A549 (cell line): ENCODE measurements at regions not wholly inside any gene's neighbourhood (a gene's known extent, or its start where the extent isn't known, plus 50 kb on each side); places are given as distances from the start of the nearest gene placed in this dataset.

Source experiments
- ATAC-seq, 2 experiments: fragments of 200-7000 bp in 1 of 2; fragments of >200 bp in 1 of 2; cut with Nextera tagmentation in 1 of 2; cut with Tn5 transposase in 1 of 2; 3 replicates each; pipeline versions ENCODE4 v1.8.0 to v1.9.1; 2018 to 2020; ENCODE audit warnings: mild to moderate bottlenecking in 1 of 2, moderate library complexity in 1 of 2
- CTCF ChIA-PET: fragments of 300-600 bp; sonication (Branson Sonifier 250); formaldehyde crosslinking; extraction: SDS; loops from one replicate; lab custom pipeline; 2021; ENCODE audit warnings: antibody characterized with exemption, inconsistent platforms; lab: Yijun Ruan, JAX
- POLR2A ChIA-PET: fragments of 350-600 bp; formaldehyde crosslinking; extraction: SDS; loops from one replicate; lab custom pipeline; 2021; ENCODE audit warnings: antibody characterized with exemption, inconsistent platforms; lab: Yijun Ruan, JAX
- DNase-seq, 2 experiments: peaks; one replicate each; pipeline versions ENCODE4 v3.0.0 to v3.0.0-alpha.2; 2011 to 2016; ENCODE audit warnings: low read depth in 1 of 2, low spot score in 1 of 2
- FAIRE-seq: peaks from 2 replicates; lab custom pipeline; 2011; peaks lifted over from hg19 to GRCh38; lab: Jason Lieb, UNC
- H3K27ac ChIP-seq, 2 experiments: fragments of >200 bp; sonication (Bioruptor Twin); formaldehyde crosslinking; 3 replicates each; pipeline ENCODE4 v1.5.1; 2016 to 2017
- H3K4me1 ChIP-seq: fragments of >200 bp; sonication (Bioruptor Twin); formaldehyde crosslinking; 3 replicates; pipeline ENCODE4 v1.6.1; 2016
- H3K4me2 ChIP-seq: fragments of >200 bp; sonication (Bioruptor Twin); formaldehyde crosslinking; 3 replicates; pipeline ENCODE4 v1.6.1; 2016
- H3K4me3 ChIP-seq: fragments of >200 bp; sonication (Bioruptor Twin); formaldehyde crosslinking; 3 replicates; pipeline ENCODE4 v1.5.1; 2016
- H3K9me3 ChIP-seq: fragments of >200 bp; sonication (Bioruptor Twin); formaldehyde crosslinking; 3 replicates; pipeline ENCODE4 v1.6.1; 2016
- ATOH8 ChIP-seq: fragments of 250-450 bp; sonication (Bioruptor Pico); IDR thresholded peaks from 2 replicates; pipeline ENCODE4 v1.5.0; 2020; ENCODE audit warnings: low read depth, mild to moderate bottlenecking, moderate library complexity
- CBX8 ChIP-seq: fragments of 200-600 bp; sonication (generic); IDR thresholded peaks from 2 replicates; pipeline ENCODE4 v1.6.1; 2016
- CHD4 ChIP-seq: fragments of 200-600 bp; sonication (generic); IDR thresholded peaks from 2 replicates; pipeline ENCODE4 v1.6.1; 2016; ENCODE audit warnings: antibody characterized with exemption, mild to moderate bottlenecking, borderline replicate concordance
- EHF ChIP-seq: fragments of 250-450 bp; sonication (Bioruptor Pico); IDR thresholded peaks from 2 replicates; pipeline ENCODE4 v1.5.0; 2020; ENCODE audit warnings: mild to moderate bottlenecking
- EHMT2 ChIP-seq: fragments of 200-600 bp; sonication (generic); IDR thresholded peaks from 2 replicates; pipeline ENCODE4 v1.6.1; 2016; ENCODE audit warnings: antibody characterized with exemption, low read depth, mild to moderate bottlenecking, moderate library complexity
- FOSB ChIP-seq: fragments of 250-450 bp; sonication (Bioruptor Pico); IDR thresholded peaks from 2 replicates; pipeline ENCODE4 v1.5.0; 2020; ENCODE audit warnings: mild to moderate bottlenecking, moderate library complexity
- GATA3 ChIP-seq: IDR thresholded peaks from 2 replicates; pipeline ENCODE4 v1.6.1; 2012; ENCODE audit warnings: borderline replicate concordance
- HDAC2 ChIP-seq: fragments of 200-600 bp; sonication (generic); IDR thresholded peaks from 2 replicates; pipeline ENCODE4 v1.6.1; 2016
- HMGXB4 ChIP-seq: fragments of 250-450 bp; sonication (Bioruptor Pico); IDR thresholded peaks from 2 replicates; pipeline ENCODE4 v1.5.0; 2021; ENCODE audit warnings: mild to moderate bottlenecking, moderate library complexity, borderline replicate concordance
- HOXB13 ChIP-seq: fragments of 250-450 bp; sonication (Bioruptor Pico); IDR thresholded peaks from 2 replicates; pipeline ENCODE4 v1.5.0; 2020; ENCODE audit warnings: low read depth, mild to moderate bottlenecking, moderate library complexity
- KDM1A ChIP-seq: fragments of 200-600 bp; sonication (generic); IDR thresholded peaks from 2 replicates; pipeline ENCODE4 v1.6.1; 2016; ENCODE audit warnings: low read depth, mild to moderate bottlenecking
- KDM5A ChIP-seq: fragments of 200-600 bp; sonication (generic); IDR thresholded peaks from 2 replicates; pipeline ENCODE4 v1.6.1; 2016; ENCODE audit warnings: antibody characterized with exemption, mild to moderate bottlenecking
- MAZ ChIP-seq: fragments of 150-350 bp; IDR thresholded peaks from 2 replicates; pipeline ENCODE4 v1.6.1; 2014; ENCODE audit warnings: antibody characterized with exemption, low read depth, low read length, borderline replicate concordance
- MYC ChIP-seq: IDR thresholded peaks from 2 replicates; pipeline ENCODE4 v1.6.1; 2012; ENCODE audit warnings: mild to moderate bottlenecking, inconsistent platforms, low read length, improper control_type of control experiment, borderline replicate concordance
- PHF8 ChIP-seq: fragments of 200-600 bp; sonication (generic); IDR thresholded peaks from 2 replicates; pipeline ENCODE4 v1.6.1; 2016; ENCODE audit warnings: low read depth, mild to moderate bottlenecking, antibody characterized with exemption, moderate library complexity, borderline replicate concordance
- POLR2AphosphoS2 ChIP-seq: conservative IDR thresholded peaks from 2 replicates; pipeline ENCODE4 v1.6.1; 2012; ENCODE audit warnings: low read length, improper control_type of control experiment, inconsistent platforms
- RAD21 ChIP-seq, 2 experiments: fragments of >200 bp in 1 of 2; sonication (Bioruptor Twin) in 1 of 2; formaldehyde crosslinking in 1 of 2; IDR thresholded peaks in 1 of 2; conservative IDR thresholded peaks in 1 of 2; 2 replicates in 1 of 2; 3 replicates in 1 of 2; pipeline ENCODE4 v1.6.1; 2012 to 2018; ENCODE audit warnings: inconsistent platforms in 1 of 2
- RCOR1 ChIP-seq: fragments of 150-350 bp; IDR thresholded peaks from 2 replicates; pipeline ENCODE4 v1.6.1; 2014; ENCODE audit warnings: antibody characterized with exemption, low read length, low read depth
- SMC3 ChIP-seq: fragments of >200 bp; sonication (Bioruptor Twin); formaldehyde crosslinking; IDR thresholded peaks from 3 replicates; pipeline ENCODE4 v1.6.1; 2018; ENCODE audit warnings: inconsistent platforms
- TFCP2L1 ChIP-seq: fragments of 250-450 bp; sonication (Bioruptor Pico); IDR thresholded peaks from 2 replicates; pipeline ENCODE4 v1.5.0; 2021; ENCODE audit warnings: mild to moderate bottlenecking
- TP53 ChIP-seq: fragments of 250-450 bp; sonication (Bioruptor Pico); IDR thresholded peaks from 2 replicates; pipeline ENCODE4 v1.5.0; 2021; ENCODE audit warnings: mild to moderate bottlenecking, moderate library complexity
- ZC3H11A ChIP-seq: fragments of 450-650 bp; IDR thresholded peaks from 2 replicates; pipeline ENCODE4 v1.6.1; 2014; ENCODE audit warnings: antibody characterized with exemption, mild to moderate bottlenecking
- ZFP36 ChIP-seq: fragments of 450-650 bp; IDR thresholded peaks from 2 replicates; pipeline ENCODE4 v1.6.1; 2014; ENCODE audit warnings: borderline replicate concordance; ENCODE audit not compliant: partially characterized antibody
- ZSCAN20 ChIP-seq: fragments of 250-450 bp; sonication (Bioruptor Pico); IDR thresholded peaks from 2 replicates; pipeline ENCODE4 v1.8.0; 2022; ENCODE audit warnings: mild to moderate bottlenecking, moderate library complexity
- WGBS: methylation state at CpG from one replicate; pipeline ENCODE4 v1.1.6; 2017; ENCODE audit errors: missing lambda C conversion rate; 5-methylcytosine and 5-hydroxymethylcytosine counted together
- TF ChIP-seq, protein P1 (sequence below): IDR thresholded peaks from 2 replicates; pipeline ENCODE4 v1.6.1; 2012
- TF ChIP-seq, protein P2 (sequence below): fragments of 200-600 bp; sonication (generic); IDR thresholded peaks from 2 replicates; pipeline ENCODE4 v1.6.1; 2016; ENCODE audit warnings: antibody characterized with exemption, mild to moderate bottlenecking, moderate library complexity
- TF ChIP-seq, protein P3 (sequence below): fragments of 150-350 bp; IDR thresholded peaks from 2 replicates; pipeline ENCODE4 v1.6.1; 2014; ENCODE audit warnings: low read depth, mild to moderate bottlenecking, low read length

DNA sequence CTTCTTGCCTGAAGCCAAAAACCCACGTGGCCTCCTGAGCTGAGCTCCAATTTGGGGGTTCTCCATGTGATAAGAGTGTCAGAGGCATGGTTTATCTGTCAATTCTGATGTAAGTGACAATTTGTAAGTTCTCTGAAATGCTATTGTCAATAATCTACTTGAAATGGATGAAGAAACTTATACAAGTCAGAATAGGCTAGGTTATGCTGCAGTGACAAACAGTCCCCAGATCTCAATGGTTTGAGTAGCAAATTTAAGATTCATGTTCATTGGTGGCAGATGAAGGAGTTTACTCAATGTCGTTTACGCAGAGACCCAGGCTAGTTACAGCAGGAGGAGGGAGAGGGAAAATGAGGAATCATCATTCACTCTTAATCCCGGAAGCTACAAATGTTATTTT is 352.4 kb downstream of the KIF16B start:
- CTCF ChIA-PET = no interaction called here
- H3K4me1 ChIP-seq = no peaks in the 10 kb centered on the region
- H3K9me3 ChIP-seq = no peaks in the 10 kb centered on the region
- TF ChIP-seq HMGXB4 (CRISPR knock-in tag) = no peak
- TF ChIP-seq MAZ = no peak
- TF ChIP-seq, protein P1, sequence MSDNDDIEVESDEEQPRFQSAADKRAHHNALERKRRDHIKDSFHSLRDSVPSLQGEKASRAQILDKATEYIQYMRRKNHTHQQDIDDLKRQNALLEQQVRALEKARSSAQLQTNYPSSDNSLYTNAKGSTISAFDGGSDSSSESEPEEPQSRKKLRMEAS = no peak
- no peak for TF ChIP-seq GATA3
- TF ChIP-seq KDM1A = no peak
- TF ChIP-seq ZFP36 = no peak
- TF ChIP-seq RCOR1 = no peak
- no peak for TF ChIP-seq EHF
- TF ChIP-seq RAD21 (conservative IDR thresholded peaks at IDR 0.05 in 1 of 2, IDR thresholded peaks at IDR 0.05 in 1 of 2) = no peak
- no peak for TF ChIP-seq MYC
- no peak for TF ChIP-seq ZC3H11A
- TF ChIP-seq POLR2AphosphoS2 = no peak
- no peak for TF ChIP-seq TFCP2L1 (CRISPR knock-in tag)
- no peak overlapping the region for H3K27ac ChIP-seq
- FAIRE-seq = peak; percentile 68
- POLR2A ChIA-PET = no interaction called here
- H3K4me3 ChIP-seq = no peak overlapping the region
- no peak overlapping the region for H3K4me2 ChIP-seq
- ATAC-seq = no peak
- 61% methylated on average over 4 of the region's 4 CpGs for WGBS
- no peak for DNase-seq

DNA sequence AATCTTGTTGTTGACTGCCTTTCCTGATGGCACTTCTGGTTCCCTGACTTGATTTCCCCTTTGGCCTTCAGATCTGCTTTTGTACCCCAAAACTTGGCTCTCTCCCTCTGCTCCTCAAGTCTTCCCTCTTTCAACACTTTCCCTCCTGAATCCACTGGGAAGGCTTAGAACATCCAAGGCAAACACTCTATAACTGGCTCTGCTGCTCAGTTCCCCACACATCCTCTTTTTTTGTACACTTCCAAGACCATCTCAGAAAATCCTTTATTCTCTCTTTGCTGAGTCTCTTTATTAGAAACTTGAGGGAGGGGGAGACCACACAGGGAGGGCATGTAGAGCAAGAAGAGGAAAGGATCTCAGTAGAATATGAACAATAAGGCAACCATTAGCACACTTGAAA is 354.1 kb downstream of the KIF16B start:
- Histone ChIP-seq H3K27ac (no peak overlapping the region), H3K9me3 (no peaks in the 10 kb centered on the region), H3K4me1 (no peaks in the 10 kb centered on the region), H3K4me3 (no peak overlapping the region), H3K4me2 (no peak overlapping the region)
- ChIA-PET POLR2A (no interaction called here), CTCF (no interaction called here)
- FAIRE-seq (no peak), ATAC-seq (no peak), DNase-seq (no peak)
- TF ChIP-seq HOXB13 (CRISPR knock-in tag) (no peak), EHMT2 (no peak), SMC3 (no peak), CHD4 (no peak), HDAC2 (no peak), RCOR1 (no peak), ZFP36 (no peak), ATOH8 (no peak), KDM5A (no peak), FOSB (CRISPR knock-in tag) (no peak), TP53 (CRISPR knock-in tag) (no peak), KDM1A (no peak), ZSCAN20 (CRISPR knock-in tag) (no peak), PHF8 (no peak), CBX8 (no peak)
- TF ChIP-seq, protein P2, sequence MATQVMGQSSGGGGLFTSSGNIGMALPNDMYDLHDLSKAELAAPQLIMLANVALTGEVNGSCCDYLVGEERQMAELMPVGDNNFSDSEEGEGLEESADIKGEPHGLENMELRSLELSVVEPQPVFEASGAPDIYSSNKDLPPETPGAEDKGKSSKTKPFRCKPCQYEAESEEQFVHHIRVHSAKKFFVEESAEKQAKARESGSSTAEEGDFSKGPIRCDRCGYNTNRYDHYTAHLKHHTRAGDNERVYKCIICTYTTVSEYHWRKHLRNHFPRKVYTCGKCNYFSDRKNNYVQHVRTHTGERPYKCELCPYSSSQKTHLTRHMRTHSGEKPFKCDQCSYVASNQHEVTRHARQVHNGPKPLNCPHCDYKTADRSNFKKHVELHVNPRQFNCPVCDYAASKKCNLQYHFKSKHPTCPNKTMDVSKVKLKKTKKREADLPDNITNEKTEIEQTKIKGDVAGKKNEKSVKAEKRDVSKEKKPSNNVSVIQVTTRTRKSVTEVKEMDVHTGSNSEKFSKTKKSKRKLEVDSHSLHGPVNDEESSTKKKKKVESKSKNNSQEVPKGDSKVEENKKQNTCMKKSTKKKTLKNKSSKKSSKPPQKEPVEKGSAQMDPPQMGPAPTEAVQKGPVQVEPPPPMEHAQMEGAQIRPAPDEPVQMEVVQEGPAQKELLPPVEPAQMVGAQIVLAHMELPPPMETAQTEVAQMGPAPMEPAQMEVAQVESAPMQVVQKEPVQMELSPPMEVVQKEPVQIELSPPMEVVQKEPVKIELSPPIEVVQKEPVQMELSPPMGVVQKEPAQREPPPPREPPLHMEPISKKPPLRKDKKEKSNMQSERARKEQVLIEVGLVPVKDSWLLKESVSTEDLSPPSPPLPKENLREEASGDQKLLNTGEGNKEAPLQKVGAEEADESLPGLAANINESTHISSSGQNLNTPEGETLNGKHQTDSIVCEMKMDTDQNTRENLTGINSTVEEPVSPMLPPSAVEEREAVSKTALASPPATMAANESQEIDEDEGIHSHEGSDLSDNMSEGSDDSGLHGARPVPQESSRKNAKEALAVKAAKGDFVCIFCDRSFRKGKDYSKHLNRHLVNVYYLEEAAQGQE = no peak
- TF ChIP-seq, protein P3, sequence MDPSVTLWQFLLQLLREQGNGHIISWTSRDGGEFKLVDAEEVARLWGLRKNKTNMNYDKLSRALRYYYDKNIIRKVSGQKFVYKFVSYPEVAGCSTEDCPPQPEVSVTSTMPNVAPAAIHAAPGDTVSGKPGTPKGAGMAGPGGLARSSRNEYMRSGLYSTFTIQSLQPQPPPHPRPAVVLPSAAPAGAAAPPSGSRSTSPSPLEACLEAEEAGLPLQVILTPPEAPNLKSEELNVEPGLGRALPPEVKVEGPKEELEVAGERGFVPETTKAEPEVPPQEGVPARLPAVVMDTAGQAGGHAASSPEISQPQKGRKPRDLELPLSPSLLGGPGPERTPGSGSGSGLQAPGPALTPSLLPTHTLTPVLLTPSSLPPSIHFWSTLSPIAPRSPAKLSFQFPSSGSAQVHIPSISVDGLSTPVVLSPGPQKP = no peak
